WTC11 (cell line): ENCODE measurements at regions not wholly inside any gene's neighbourhood (a gene's known extent, or its start where the extent isn't known, plus 50 kb on each side); places are given as distances from the start of the nearest gene placed in this dataset.

Experiments
- CBFB ChIP-seq: sonication (generic); formaldehyde crosslinking; IDR thresholded peaks from 2 replicates; pipeline ENCODE4 v1.8.1; 2022; ENCODE audit warnings: mild to moderate bottlenecking, low read depth, missing genetic modification reagents
- FOXJ3 ChIP-seq: sonication (generic); formaldehyde crosslinking; IDR thresholded peaks from 2 replicates; pipeline ENCODE4 v1.9.0; 2021; ENCODE audit warnings: missing genetic modification reagents, mild to moderate bottlenecking, borderline replicate concordance
- GABPB1 ChIP-seq: sonication (generic); formaldehyde crosslinking; IDR thresholded peaks from 2 replicates; pipeline ENCODE4 v1.8.1; 2023; ENCODE audit warnings: mild to moderate bottlenecking, missing genetic modification reagents
- JUN ChIP-seq: sonication (generic); formaldehyde crosslinking; IDR thresholded peaks from 2 replicates; pipeline ENCODE4 v1.8.0; 2023; ENCODE audit warnings: mild to moderate bottlenecking, missing genetic modification reagents
- KAT7 ChIP-seq: sonication (generic); formaldehyde crosslinking; IDR thresholded peaks from 2 replicates; pipeline ENCODE4 v1.8.1; 2023; ENCODE audit warnings: missing genetic modification reagents, mild to moderate bottlenecking, borderline replicate concordance
- MXD4 ChIP-seq: fragments of 250-450 bp; sonication (Bioruptor Pico); IDR thresholded peaks from 2 replicates; pipeline ENCODE4 v1.8.0; 2021; ENCODE audit warnings: mild to moderate bottlenecking, moderate library complexity, borderline replicate concordance
- NR2C2 ChIP-seq: sonication (generic); formaldehyde crosslinking; IDR thresholded peaks from 2 replicates; pipeline ENCODE4 v1.8.0; 2022; ENCODE audit warnings: mild to moderate bottlenecking, missing genetic modification reagents
- NR3C1 ChIP-seq: sonication (generic); formaldehyde crosslinking; conservative IDR thresholded peaks from 2 replicates; pipeline ENCODE4 v1.8.1; 2023; ENCODE audit warnings: low read depth, mild to moderate bottlenecking, missing genetic modification reagents
- PRRX2 ChIP-seq: fragments of 250-450 bp; sonication (Bioruptor Pico); IDR thresholded peaks from 2 replicates; pipeline ENCODE4 v1.8.0; 2021; ENCODE audit warnings: mild to moderate bottlenecking
- TEAD1 ChIP-seq: sonication (generic); formaldehyde crosslinking; IDR thresholded peaks from 2 replicates; pipeline ENCODE4 v1.8.0; 2022; ENCODE audit warnings: mild to moderate bottlenecking, missing genetic modification reagents
- ZNF121 ChIP-seq: sonication (generic); formaldehyde crosslinking; IDR thresholded peaks from 2 replicates; pipeline ENCODE4 v1.8.0; 2023; ENCODE audit warnings: missing genetic modification reagents
- TF ChIP-seq, protein P1 (sequence below): sonication (generic); formaldehyde crosslinking; IDR thresholded peaks from 2 replicates; pipeline ENCODE4 v1.8.1; 2022; ENCODE audit warnings: mild to moderate bottlenecking, moderate library complexity, missing genetic modification reagents
- TF ChIP-seq, protein P2 (sequence below): fragments of 200-600 bp; IDR thresholded peaks from 2 replicates; pipeline ENCODE4 v1.8.0; 2022; ENCODE audit warnings: antibody characterized with exemption
- TF ChIP-seq, protein P3 (sequence below): fragments of 250-450 bp; sonication (Bioruptor Pico); IDR thresholded peaks from 2 replicates; pipeline ENCODE4 v1.9.0; 2021; ENCODE audit warnings: moderate library complexity, mild to moderate bottlenecking, inconsistent platforms, borderline replicate concordance

DNA sequence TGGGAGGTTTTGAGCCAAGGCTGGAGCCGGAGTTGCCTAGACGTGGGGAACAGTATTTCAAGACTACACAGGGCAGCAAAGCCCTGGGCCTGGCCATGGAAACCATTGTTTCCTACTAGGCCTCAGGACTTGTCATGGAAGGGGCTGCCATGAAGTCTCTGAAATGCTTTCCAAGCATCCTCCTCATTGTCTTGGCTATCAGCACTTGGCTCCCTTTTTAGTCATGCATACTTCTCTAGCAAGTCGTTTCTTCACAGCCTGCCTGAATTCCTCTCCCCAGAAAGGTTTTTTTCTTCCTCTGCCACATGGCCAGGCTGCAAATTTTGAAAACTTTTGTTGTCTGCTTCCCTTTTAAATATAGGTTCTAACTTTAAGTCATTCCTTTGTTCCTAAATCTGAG, 406.6 kb upstream of the TMPRSS15 start:
- TF ChIP-seq, protein P1, sequence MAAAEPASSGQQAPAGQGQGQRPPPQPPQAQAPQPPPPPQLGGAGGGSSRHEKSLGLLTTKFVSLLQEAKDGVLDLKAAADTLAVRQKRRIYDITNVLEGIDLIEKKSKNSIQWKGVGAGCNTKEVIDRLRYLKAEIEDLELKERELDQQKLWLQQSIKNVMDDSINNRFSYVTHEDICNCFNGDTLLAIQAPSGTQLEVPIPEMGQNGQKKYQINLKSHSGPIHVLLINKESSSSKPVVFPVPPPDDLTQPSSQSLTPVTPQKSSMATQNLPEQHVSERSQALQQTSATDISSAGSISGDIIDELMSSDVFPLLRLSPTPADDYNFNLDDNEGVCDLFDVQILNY, result no peak
- no peak for TF ChIP-seq NR3C1 (CRISPR knock-in tag)
- TF ChIP-seq NR2C2 (CRISPR knock-in tag), result no peak
- TF ChIP-seq, protein P2, sequence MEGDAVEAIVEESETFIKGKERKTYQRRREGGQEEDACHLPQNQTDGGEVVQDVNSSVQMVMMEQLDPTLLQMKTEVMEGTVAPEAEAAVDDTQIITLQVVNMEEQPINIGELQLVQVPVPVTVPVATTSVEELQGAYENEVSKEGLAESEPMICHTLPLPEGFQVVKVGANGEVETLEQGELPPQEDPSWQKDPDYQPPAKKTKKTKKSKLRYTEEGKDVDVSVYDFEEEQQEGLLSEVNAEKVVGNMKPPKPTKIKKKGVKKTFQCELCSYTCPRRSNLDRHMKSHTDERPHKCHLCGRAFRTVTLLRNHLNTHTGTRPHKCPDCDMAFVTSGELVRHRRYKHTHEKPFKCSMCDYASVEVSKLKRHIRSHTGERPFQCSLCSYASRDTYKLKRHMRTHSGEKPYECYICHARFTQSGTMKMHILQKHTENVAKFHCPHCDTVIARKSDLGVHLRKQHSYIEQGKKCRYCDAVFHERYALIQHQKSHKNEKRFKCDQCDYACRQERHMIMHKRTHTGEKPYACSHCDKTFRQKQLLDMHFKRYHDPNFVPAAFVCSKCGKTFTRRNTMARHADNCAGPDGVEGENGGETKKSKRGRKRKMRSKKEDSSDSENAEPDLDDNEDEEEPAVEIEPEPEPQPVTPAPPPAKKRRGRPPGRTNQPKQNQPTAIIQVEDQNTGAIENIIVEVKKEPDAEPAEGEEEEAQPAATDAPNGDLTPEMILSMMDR, result no peak
- no peak for TF ChIP-seq CBFB
- TF ChIP-seq JUN (CRISPR knock-in tag), result no peak
- TF ChIP-seq MXD4, result no peak
- no peak for TF ChIP-seq FOXJ3 (CRISPR knock-in tag)
- TF ChIP-seq, protein P3, sequence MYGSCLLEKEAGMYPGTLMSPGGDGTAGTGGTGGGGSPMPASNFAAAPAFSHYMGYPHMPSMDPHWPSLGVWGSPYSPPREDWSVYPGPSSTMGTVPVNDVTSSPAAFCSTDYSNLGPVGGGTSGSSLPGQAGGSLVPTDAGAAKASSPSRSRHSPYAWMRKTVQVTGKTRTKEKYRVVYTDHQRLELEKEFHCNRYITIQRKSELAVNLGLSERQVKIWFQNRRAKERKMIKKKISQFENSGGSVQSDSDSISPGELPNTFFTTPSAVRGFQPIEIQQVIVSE (CRISPR knock-in tag), result no peak
- TF ChIP-seq GABPB1 (CRISPR knock-in tag), result no peak
- no peak for TF ChIP-seq TEAD1
- TF ChIP-seq ZNF121, result no peak
- TF ChIP-seq KAT7 (CRISPR knock-in tag), result no peak
- TF ChIP-seq PRRX2 (CRISPR knock-in tag), result no peak
